ENCODE measurements at regions not wholly inside any gene's neighbourhood (a gene's known extent, or its start where the extent isn't known, plus 50 kb on each side); places are given as distances from the start of the nearest gene placed in this dataset.

GRCh38 chr5:97737608-97738007, 554.6 kb upstream of the RIOK2 start:
- no peak for DNase-seq

- no peak for DNase-seq
These were observed 562.8 kb upstream of the RIOK2 start for GRCh38 chr5:97745817-97746216.

DNA sequence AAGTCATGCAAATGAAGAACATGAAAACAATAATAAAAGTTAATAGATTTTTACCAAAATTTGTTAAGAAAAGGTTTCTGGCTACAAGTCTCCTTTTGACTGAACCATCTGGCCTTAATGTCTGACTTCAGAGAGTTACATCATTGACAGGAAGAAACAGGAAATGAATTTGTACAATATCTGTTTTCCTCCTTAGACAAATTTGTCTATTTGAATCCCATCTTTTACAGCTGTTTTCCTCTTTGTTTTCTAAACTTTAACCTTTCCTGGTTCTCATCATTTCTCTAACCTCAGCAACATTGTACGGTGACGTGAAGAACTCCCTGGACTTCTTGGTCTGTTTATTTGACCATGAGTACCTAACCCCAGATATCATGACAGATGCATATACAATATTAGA, 567.5 kb upstream of the RIOK2 start:
- DNase-seq: no peak

- DNase-seq: peak; percentile 25
These were observed 568.5 kb upstream of the RIOK2 start for GRCh38 chr5:97751540-97751939.

GRCh38 chr5:97752871-97753270, 569.8 kb upstream of the RIOK2 start:
- no peak for DNase-seq

GRCh38 chr5:97762483-97762882, 579.4 kb upstream of the RIOK2 start:
- no peak for DNase-seq

GRCh38 chr5:97764700-97765099, 581.7 kb upstream of the RIOK2 start:
- DNase-seq: no peak

GRCh38 chr5:97778451-97778850, 595.4 kb upstream of the RIOK2 start:
- DNase-seq: no peak

GRCh38 chr5:97788369-97788768, 605.3 kb upstream of the RIOK2 start:
- no peak for DNase-seq

DNA sequence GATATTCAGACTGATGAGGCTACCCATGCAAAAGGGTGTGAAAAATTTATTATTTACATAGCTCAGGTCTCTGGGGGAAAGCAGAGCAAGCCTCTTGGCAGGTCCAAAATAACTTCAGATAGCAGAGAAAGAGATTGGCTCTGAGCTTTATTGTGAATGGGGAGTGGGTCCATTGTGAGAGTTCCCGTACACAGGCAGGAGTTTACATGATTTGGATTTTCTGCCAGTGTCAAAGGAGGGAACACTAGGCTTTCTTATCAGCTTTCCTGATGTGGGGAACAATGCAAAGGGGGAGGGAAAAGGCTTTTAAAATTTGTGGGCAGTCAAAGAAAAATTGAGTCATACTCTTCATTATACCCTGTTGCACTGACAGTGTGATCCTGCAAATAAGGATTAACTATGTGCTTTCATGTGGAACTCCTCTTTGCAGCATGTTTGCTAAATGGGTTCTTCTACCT, 615.0 kb upstream of the RIOK2 start:
- DNase-seq: no peak

DNA sequence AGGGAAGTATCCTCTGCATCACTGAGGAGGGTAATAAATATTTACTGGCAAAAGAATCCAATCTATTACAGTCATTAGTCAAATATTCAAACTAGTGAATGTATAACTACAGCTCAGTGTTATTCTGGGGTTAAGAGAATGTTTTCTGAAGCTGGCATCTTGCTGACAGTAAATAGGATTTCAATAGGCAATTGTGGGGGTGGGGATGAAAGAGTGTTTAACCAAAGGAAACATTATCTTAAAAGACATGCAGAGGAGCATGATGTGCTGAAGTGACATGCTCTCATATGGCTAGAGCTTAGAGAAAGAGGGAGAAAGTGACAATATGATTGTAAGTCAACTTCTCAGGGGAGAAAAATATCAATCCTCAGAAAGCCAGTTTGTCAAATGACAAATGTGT, 618.4 kb upstream of the RIOK2 start:
- no peak for DNase-seq

DNA sequence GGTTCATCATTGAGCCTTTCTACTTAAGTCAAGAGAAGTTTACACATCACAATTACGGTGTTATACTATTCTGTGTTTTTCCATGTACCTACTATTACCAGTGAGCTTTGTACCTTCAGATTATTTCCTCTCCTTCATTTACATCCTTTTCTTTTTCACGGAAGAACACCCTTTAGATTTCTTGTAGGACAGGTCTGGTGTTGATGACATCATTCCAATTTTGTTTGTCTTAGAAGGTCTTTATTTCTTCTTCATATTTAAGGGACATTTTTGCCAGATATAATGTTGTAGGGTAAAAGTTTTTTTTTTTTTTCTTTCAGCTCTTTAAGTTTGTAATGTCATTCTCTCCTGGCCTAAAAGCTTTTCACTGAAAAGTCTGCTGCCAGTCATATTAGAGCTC, 637.1 kb upstream of the RIOK2 start:
- DNase-seq: no peak

- no peak for DNase-seq
These were observed 649.7 kb upstream of the RIOK2 start for GRCh38 chr5:97832645-97833296.

DNA sequence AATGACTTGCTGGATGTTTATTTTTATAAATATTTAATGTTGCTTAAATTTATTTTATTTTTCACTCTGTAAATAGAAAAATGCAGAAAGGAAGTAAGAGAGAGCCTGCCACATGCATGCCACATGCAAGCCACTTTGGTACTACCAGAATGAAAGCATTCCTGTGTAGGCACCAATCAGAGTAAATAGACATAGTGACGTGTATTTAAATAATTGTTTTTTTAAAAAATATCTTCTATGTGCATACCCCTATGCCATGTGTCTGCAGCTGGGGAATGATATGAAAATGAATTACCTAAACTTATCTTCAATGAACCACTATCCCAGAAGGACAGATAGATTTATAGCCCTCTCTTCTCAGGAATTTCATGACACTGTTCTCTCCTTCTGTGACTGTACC, 651.5 kb upstream of the RIOK2 start:
- DNase-seq: no peak

- no peak for DNase-seq
These were observed 652.1 kb upstream of the RIOK2 start for GRCh38 chr5:97835112-97835511.

GRCh38 chr5:97836816-97837215, 653.8 kb upstream of the RIOK2 start:
- DNase-seq: peak; percentile 44

- no peak for DNase-seq
These were observed 655.2 kb upstream of the RIOK2 start for GRCh38 chr5:97838214-97838613.

- DNase-seq: no peak
These were observed 656.5 kb upstream of the RIOK2 start for GRCh38 chr5:97839341-97840086.

GRCh38 chr5:97840643-97841042, 657.6 kb upstream of the RIOK2 start:
- no peak for DNase-seq

DNA sequence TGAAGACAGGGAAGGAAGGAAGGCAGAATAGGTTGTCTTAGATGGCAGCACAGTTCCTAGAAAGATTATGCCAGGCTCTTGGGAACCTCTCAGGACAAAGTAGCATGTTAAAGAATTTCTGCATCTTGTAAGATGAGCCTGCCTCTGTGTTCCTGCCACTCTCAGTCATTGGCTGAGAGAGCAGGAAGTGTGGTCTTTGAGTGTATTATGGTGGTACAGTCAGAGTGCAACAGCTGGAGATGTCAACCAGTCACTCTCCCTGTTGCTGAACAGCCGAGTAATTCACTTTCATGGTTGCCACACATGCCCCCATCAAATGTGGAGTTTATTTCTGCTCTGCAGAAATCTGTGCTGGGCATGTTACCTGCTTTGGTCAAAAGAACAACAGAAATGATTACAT, 659.6 kb upstream of the RIOK2 start:
- no peak for DNase-seq

GRCh38 chr5:97844797-97845196, 661.8 kb upstream of the RIOK2 start:
- no peak for DNase-seq

DNA sequence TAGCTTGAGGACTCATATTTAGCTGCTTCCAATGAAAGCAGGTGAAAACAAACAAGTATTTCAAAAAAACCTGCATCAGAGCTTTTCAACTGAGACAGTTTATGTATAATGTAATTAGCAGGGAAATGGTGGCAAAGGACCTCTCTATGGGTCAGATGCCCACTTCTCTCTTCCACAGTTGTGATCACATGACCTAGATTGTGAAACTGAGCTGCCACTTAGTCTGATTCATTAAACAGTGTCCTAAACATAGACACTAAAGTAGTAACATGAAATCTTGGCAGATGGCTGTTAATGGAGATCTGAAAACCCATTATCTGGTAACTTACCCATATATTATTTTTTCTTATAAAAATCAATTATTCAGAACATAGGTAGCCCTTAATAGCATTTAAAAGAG, 663.6 kb upstream of the RIOK2 start:
- DNase-seq: no peak

DNA sequence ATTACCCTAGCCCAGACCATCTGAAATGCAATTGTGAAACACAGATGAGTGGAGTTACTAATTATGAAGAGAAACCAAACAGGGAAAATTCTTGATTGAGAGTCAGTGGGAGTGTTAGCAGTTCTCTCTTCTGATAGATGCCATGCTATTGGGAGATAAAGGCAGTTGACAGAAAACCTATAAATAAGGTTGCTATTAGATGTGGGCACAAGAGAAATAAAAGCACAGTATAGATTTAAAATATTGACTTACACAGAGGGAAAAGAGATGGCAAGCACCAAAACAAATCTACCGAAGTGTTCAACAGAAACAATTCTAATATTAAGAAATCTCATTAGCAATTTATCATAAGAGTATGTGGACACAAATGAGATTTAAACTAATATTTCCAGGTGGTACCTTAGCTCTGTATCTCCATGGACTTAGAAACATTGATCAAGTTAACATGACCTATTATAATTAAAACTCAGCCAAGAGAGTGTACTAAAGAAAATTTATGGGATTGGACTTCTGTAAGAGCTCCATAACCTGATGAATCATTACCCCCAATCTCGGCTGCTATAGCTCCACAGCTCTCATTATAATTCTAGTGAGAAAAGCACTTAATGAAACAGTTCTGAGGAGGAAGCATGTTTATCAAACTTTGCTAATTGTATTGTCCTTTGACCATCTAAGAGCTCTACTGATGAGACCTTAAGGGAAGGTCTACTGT, 665.0 kb upstream of the RIOK2 start:
- DNase-seq: no peak

DNA sequence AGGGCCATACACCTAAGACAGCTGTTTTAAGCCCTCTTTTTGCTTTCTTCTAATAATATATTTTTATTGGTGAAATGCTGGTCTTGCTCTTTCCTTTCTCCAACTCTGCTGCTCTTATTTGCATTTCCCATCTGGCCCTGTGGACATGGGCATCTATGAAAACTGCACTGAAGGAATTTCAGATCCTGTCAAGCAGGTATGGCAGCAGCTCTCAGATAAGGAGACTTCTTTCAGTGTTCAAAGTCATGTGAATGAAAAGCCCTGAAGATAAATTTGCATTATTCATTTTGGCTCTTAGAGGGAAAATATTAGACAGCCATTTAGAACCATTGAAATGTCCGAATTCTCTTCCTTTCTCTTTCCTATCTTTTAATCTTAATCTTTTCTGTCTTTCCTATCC, 668.0 kb upstream of the RIOK2 start:
- no peak for DNase-seq
